ENCODE measurements at regions not wholly inside any gene's neighbourhood (a gene's known extent, or its start where the extent isn't known, plus 50 kb on each side); places are given as distances from the start of the nearest gene placed in this dataset.
"Not testable (repeated sequence)": the region's sequence is repeated elsewhere in the genome, so short reads cannot be mapped to it uniquely, and the experiment has no call there.

DNA sequence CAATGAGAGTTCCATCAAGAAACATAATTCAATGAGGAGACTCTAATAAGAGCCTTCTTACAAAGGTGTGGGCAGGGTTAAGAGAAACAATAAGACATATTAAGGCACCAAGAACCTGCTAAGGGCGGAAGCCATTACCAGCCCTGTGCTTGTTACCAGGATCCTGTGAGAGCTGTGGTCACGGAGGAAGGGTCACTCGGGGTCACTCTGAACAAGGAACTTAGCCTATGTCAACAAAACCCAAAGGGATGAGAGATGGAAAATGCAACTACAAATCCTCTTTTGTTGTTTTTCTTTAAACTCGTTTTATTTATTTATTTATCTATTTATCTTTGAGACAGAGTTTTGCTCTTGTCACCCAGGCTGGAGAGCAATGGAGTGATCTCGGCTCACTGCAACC, 460.4 kb upstream of the CCDC196 start:
- H3K9me3 ChIP-seq (ENCODE audit: low read depth, low read length, poor library complexity, severe bottlenecking) = no peaks in the 10 kb centered on the region
- TF ChIP-seq CTCF (conservative IDR thresholded peaks at IDR 0.05; ENCODE audit: low read depth, low read length) = no peak
- TF ChIP-seq EZH2 (IDR thresholded peaks at IDR 0.05; ENCODE audit: borderline replicate concordance, low read depth, low read length, poor library complexity, severe bottlenecking) = no peak
- H3K4me1 ChIP-seq (ENCODE audit: insufficient read depth, low read length, poor library complexity, severe bottlenecking) = no peaks in the 10 kb centered on the region
- no peaks in the 10 kb centered on the region for H3K36me3 ChIP-seq (ENCODE audit: insufficient read depth, low read length, poor library complexity, severe bottlenecking)
- no peak overlapping the region for H3K27ac ChIP-seq (ENCODE audit: low read depth, low read length, poor library complexity, severe bottlenecking)
- POLR2A ChIA-PET (ENCODE audit: low non-redundant PET) = no interaction called here
- H3K27me3 ChIP-seq (replicated peaks; ENCODE audit: insufficient read depth, low read depth, low read length, poor library complexity) = no peaks in the 10 kb centered on the region
- H3K4me3 ChIP-seq (ENCODE audit: low read depth, low read length, poor library complexity, severe bottlenecking) = no peak overlapping the region
- CTCF ChIA-PET = no interaction called here
- intact Hi-C loops (cut with micrococcal nuclease; ENCODE audit: unreplicated experiment) = no loop called here
- DNase-seq (ENCODE audit: low spot score) = no peak
- no TSS peak for BruUV-seq (replicated peaks)

GRCh38 chr14:66031981-66032380, 454.2 kb upstream of the CCDC196 start:
- H3K9me3 ChIP-seq (ENCODE audit: low read depth, low read length, poor library complexity, severe bottlenecking); CTCF ChIA-PET; H3K4me3 ChIP-seq (ENCODE audit: low read depth, low read length, poor library complexity, severe bottlenecking); DNase-seq (ENCODE audit: low spot score); POLR2A ChIA-PET (ENCODE audit: low non-redundant PET); H3K4me1 ChIP-seq (ENCODE audit: insufficient read depth, low read length, poor library complexity, severe bottlenecking); H3K27me3 ChIP-seq (replicated peaks; ENCODE audit: insufficient read depth, low read depth, low read length, poor library complexity); H3K27ac ChIP-seq (ENCODE audit: low read depth, low read length, poor library complexity, severe bottlenecking); intact Hi-C loops (cut with micrococcal nuclease; ENCODE audit: unreplicated experiment); BruUV-seq (replicated peaks); H3K36me3 ChIP-seq (ENCODE audit: insufficient read depth, low read length, poor library complexity, severe bottlenecking): not testable (repeated sequence)

- BruUV-seq (replicated peaks) = no TSS peak
- no peaks in the 10 kb centered on the region for H3K27me3 ChIP-seq (replicated peaks; ENCODE audit: insufficient read depth, low read depth, low read length, poor library complexity)
- DNase-seq (ENCODE audit: low spot score) = no peak
- no peaks in the 10 kb centered on the region for H3K9me3 ChIP-seq (ENCODE audit: low read depth, low read length, poor library complexity, severe bottlenecking)
- no peaks in the 10 kb centered on the region for H3K36me3 ChIP-seq (ENCODE audit: insufficient read depth, low read length, poor library complexity, severe bottlenecking)
- POLR2A ChIA-PET (ENCODE audit: low non-redundant PET) = no interaction called here
- no peak overlapping the region for H3K4me3 ChIP-seq (ENCODE audit: low read depth, low read length, poor library complexity, severe bottlenecking)
- TF ChIP-seq EZH2 (IDR thresholded peaks at IDR 0.05; ENCODE audit: borderline replicate concordance, low read depth, low read length, poor library complexity, severe bottlenecking) (no peak), CTCF (conservative IDR thresholded peaks at IDR 0.05; ENCODE audit: low read depth, low read length) (no peak)
- no peaks in the 10 kb centered on the region for H3K4me1 ChIP-seq (ENCODE audit: insufficient read depth, low read length, poor library complexity, severe bottlenecking)
- CTCF ChIA-PET = no interaction called here
- intact Hi-C loops (cut with micrococcal nuclease; ENCODE audit: unreplicated experiment) = no loop called here
- no peak overlapping the region for H3K27ac ChIP-seq (ENCODE audit: low read depth, low read length, poor library complexity, severe bottlenecking)
Observed at GRCh38 chr14:66032800-66033199, 453.4 kb upstream of the CCDC196 start.

DNA sequence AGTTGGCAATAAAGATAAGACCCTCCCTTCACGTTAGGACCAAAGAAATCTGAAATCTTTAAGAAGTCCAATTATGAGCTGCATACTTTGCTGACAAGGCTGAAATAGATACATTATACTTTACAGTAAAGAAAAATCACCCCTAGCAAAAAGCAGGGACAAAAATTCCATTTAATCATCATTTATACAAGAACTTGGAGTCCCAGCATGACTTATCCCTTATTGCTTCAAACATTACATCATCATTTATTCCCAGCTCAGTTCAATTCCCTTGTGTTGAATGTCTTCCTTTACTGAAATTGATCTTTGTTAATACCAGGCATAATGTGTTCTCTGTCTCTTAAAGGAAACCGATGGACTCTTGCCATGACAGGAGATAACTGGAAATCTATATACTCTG, 449.6 kb upstream of the CCDC196 start:
- Histone ChIP-seq H3K9me3 (ENCODE audit: low read depth, low read length, poor library complexity, severe bottlenecking) (no peaks in the 10 kb centered on the region), H3K27ac (ENCODE audit: low read depth, low read length, poor library complexity, severe bottlenecking) (no peak overlapping the region), H3K36me3 (ENCODE audit: insufficient read depth, low read length, poor library complexity, severe bottlenecking) (no peaks in the 10 kb centered on the region), H3K4me3 (ENCODE audit: low read depth, low read length, poor library complexity, severe bottlenecking) (no peak overlapping the region), H3K4me1 (ENCODE audit: insufficient read depth, low read length, poor library complexity, severe bottlenecking) (peaks cover 4% of the 10 kb centered on the region), H3K27me3 (replicated peaks; ENCODE audit: insufficient read depth, low read depth, low read length, poor library complexity) (no peaks in the 10 kb centered on the region)
- ChIA-PET POLR2A (ENCODE audit: low non-redundant PET) (no interaction called here), CTCF (no interaction called here)
- no TSS peak for BruUV-seq (replicated peaks)
- TF ChIP-seq CTCF (conservative IDR thresholded peaks at IDR 0.05; ENCODE audit: low read depth, low read length) (no peak), EZH2 (IDR thresholded peaks at IDR 0.05; ENCODE audit: borderline replicate concordance, low read depth, low read length, poor library complexity, severe bottlenecking) (no peak)
- intact Hi-C loops (cut with micrococcal nuclease; ENCODE audit: unreplicated experiment) = no loop called here
- DNase-seq (ENCODE audit: low spot score) = no peak
